H9 (cell line): ENCODE measurements at regions not wholly inside any gene's neighbourhood (a gene's known extent, or its start where the extent isn't known, plus 50 kb on each side); places are given as distances from the start of the nearest gene placed in this dataset.

Experiments
- DNase-seq: peaks from one replicate; pipeline ENCODE4 v3.0.0-alpha.2; 2017
- H2AFZ ChIP-seq: one replicate; pipeline ENCODE4 v1.6.1; 2013; ENCODE audit warnings: mild to moderate bottlenecking, low read length, control low read depth, moderate library complexity
- H2AK5ac ChIP-seq: 2 replicates; pipeline ENCODE4 v1.6.1; 2013; ENCODE audit warnings: low read length, control low read depth, mixed read lengths; ENCODE audit not compliant: insufficient read length
- H2BK120ac ChIP-seq: one replicate; pipeline ENCODE4 v1.6.1; 2013; ENCODE audit warnings: low read depth, mild to moderate bottlenecking, low read length, control low read depth, inconsistent platforms; ENCODE audit not compliant: poor library complexity, severe bottlenecking
- H2BK12ac ChIP-seq: 2 replicates; pipeline ENCODE4 v1.6.1; 2013; ENCODE audit warnings: low read length, control low read depth, mixed read lengths, low read depth; ENCODE audit not compliant: insufficient read length
- H2BK15ac ChIP-seq: 2 replicates; pipeline ENCODE4 v1.6.1; 2013; ENCODE audit warnings: low read depth, low read length, control low read depth
- H2BK20ac ChIP-seq: one replicate; pipeline ENCODE4 v1.6.1; 2013; ENCODE audit warnings: low read depth, mild to moderate bottlenecking, low read length, control low read depth, inconsistent platforms; ENCODE audit not compliant: poor library complexity, severe bottlenecking
- H2BK5ac ChIP-seq: 2 replicates; pipeline ENCODE4 v1.6.1; 2013; ENCODE audit warnings: low read length, control low read depth, mixed read lengths; ENCODE audit not compliant: insufficient read length
- H3K14ac ChIP-seq: 2 replicates; pipeline ENCODE4 v1.6.1; 2013; ENCODE audit warnings: low read length, control low read depth; ENCODE audit not compliant: insufficient read depth
- H3K18ac ChIP-seq: 2 replicates; pipeline ENCODE4 v1.6.1; 2013; ENCODE audit warnings: low read depth, mild to moderate bottlenecking, mixed read lengths, low read length, control low read depth; ENCODE audit not compliant: insufficient read length
- H3K23ac ChIP-seq: 2 replicates; pipeline ENCODE4 v1.6.1; 2013; ENCODE audit warnings: low read length, control low read depth, mixed read lengths, low read depth; ENCODE audit not compliant: insufficient read length
- H3K23me2 ChIP-seq: 2 replicates; pipeline ENCODE4 v1.6.1; 2013; ENCODE audit warnings: low read depth, mild to moderate bottlenecking, mixed read lengths, low read length, control low read depth; ENCODE audit not compliant: insufficient read length, poor library complexity, severe bottlenecking
- H3K27ac ChIP-seq: 2 replicates; pipeline ENCODE4 v1.5.1; 2013; ENCODE audit warnings: low read length, control low read depth, mixed read lengths, low read depth; ENCODE audit not compliant: insufficient read length
- H3K27me3 ChIP-seq: 2 replicates; pipeline ENCODE4 v1.6.1; 2013; ENCODE audit warnings: low read length, control low read depth, inconsistent platforms; ENCODE audit not compliant: insufficient read depth
- H3K4ac ChIP-seq: 2 replicates; pipeline ENCODE4 v1.6.1; 2013; ENCODE audit warnings: low read depth, mild to moderate bottlenecking, control low read depth, inconsistent platforms, low read length, moderate library complexity
- H3K4me1 ChIP-seq: 2 replicates; pipeline ENCODE4 v1.6.1; 2013; ENCODE audit warnings: low read length, control low read depth, inconsistent platforms; ENCODE audit not compliant: insufficient read depth
- H3K4me2 ChIP-seq: 2 replicates; pipeline ENCODE4 v1.6.1; 2013; ENCODE audit warnings: low read length, control low read depth, mixed read lengths; ENCODE audit not compliant: insufficient read length, insufficient read depth
- H3K56ac ChIP-seq: 2 replicates; pipeline ENCODE4 v1.6.1; 2013; ENCODE audit warnings: low read depth, mild to moderate bottlenecking, mixed read lengths, low read length, control low read depth; ENCODE audit not compliant: insufficient read length
- H3K79me1 ChIP-seq: 2 replicates; pipeline ENCODE4 v1.6.1; 2013; ENCODE audit warnings: low read depth, mild to moderate bottlenecking, moderate library complexity, low read length, control low read depth, inconsistent platforms; ENCODE audit not compliant: insufficient read depth, poor library complexity, severe bottlenecking
- H3K79me2 ChIP-seq: 2 replicates; pipeline ENCODE4 v1.6.1; 2013; ENCODE audit warnings: low read length, control low read depth, inconsistent platforms; ENCODE audit not compliant: insufficient read depth
- H3K9ac ChIP-seq: 2 replicates; pipeline ENCODE4 v1.6.1; 2013; ENCODE audit warnings: low read length, control low read depth, mixed read lengths; ENCODE audit not compliant: insufficient read length; ENCODE audit errors: extremely low read depth
- H3K9me3 ChIP-seq: one replicate; pipeline ENCODE4 v1.6.1; 2013; ENCODE audit warnings: low read depth, low read length, inconsistent platforms; ENCODE audit not compliant: control insufficient read depth
- H3T11ph ChIP-seq: one replicate; pipeline ENCODE4 v1.6.1; 2013; ENCODE audit warnings: mild to moderate bottlenecking, low read length, control low read depth, inconsistent platforms
- H4K20me1 ChIP-seq: one replicate; pipeline ENCODE4 v1.6.1; 2013; ENCODE audit not compliant: control insufficient read depth, insufficient read length, insufficient read depth
- H4K5ac ChIP-seq: 2 replicates; pipeline ENCODE4 v1.6.1; 2013; ENCODE audit warnings: low read depth, mild to moderate bottlenecking, mixed read lengths, low read length, control low read depth; ENCODE audit not compliant: insufficient read length
- H4K8ac ChIP-seq: replicated peaks from 2 replicates; pipeline ENCODE4 v1.6.1; 2013; ENCODE audit warnings: low read length, control low read depth, mixed read lengths, low read depth; ENCODE audit not compliant: insufficient read length
- H4K91ac ChIP-seq: 2 replicates; pipeline ENCODE4 v1.6.1; 2013; ENCODE audit warnings: low read depth, mild to moderate bottlenecking, moderate library complexity, mixed read lengths, low read length, control low read depth; ENCODE audit not compliant: insufficient read length
- H3K27ac Mint-ChIP-seq, 3 experiments: 2 replicates in 2 of 3; 3 replicates in 1 of 3; pipeline ENCODE4 v1.8.0; 2020 to 2021; ENCODE audit warnings: mixed read lengths in 3 of 3, mild to moderate bottlenecking in 1 of 3, moderate library complexity in 1 of 3
- H3K27me3 Mint-ChIP-seq: 2 replicates; pipeline ENCODE4 v1.8.0; 2021; ENCODE audit warnings: low read depth, mild to moderate bottlenecking, moderate library complexity, mixed read lengths
- H3K36me3 Mint-ChIP-seq, 3 experiments: 2 replicates in 2 of 3; 3 replicates in 1 of 3; pipeline ENCODE4 v1.8.0; 2020 to 2021; ENCODE audit warnings: low read depth in 3 of 3, mixed read lengths in 3 of 3; ENCODE audit not compliant: insufficient read depth in 1 of 3
- H3K4me1 Mint-ChIP-seq, 2 experiments: 2 replicates each; pipeline ENCODE4 v1.8.0; 2020; ENCODE audit warnings: mixed read lengths in 2 of 2
- H3K4me3 Mint-ChIP-seq, 2 experiments: 2 replicates in 1 of 2; 3 replicates in 1 of 2; pipeline ENCODE4 v1.8.0; 2020 to 2021; ENCODE audit warnings: mild to moderate bottlenecking in 2 of 2, mixed read lengths in 2 of 2, moderate library complexity in 1 of 2
- H3K9me3 Mint-ChIP-seq, 2 experiments: 2 replicates in 1 of 2; 3 replicates in 1 of 2; pipeline ENCODE4 v1.8.0; 2020; ENCODE audit warnings: mild to moderate bottlenecking in 2 of 2, mixed read lengths in 2 of 2, moderate library complexity in 1 of 2
- CTCF ChIP-seq: fragments of 200-600 bp; sonication (generic); conservative IDR thresholded peaks from 3 replicates; pipeline ENCODE4 v1.8.0; 2021; ENCODE audit warnings: antibody characterized with exemption, mild to moderate bottlenecking
- WGBS: extraction: QIAGEN DNeasy Blood & Tissue Kit; methylation state at CpG from one replicate; pipeline ENCODE4 v1.1.7; 2013; ENCODE audit warnings: missing lambda C conversion rate, low lambda C conversion rate, mixed read lengths; ENCODE audit not compliant: insufficient read length; ENCODE audit errors: extremely low coverage; 5-methylcytosine and 5-hydroxymethylcytosine counted together

- H3K4me2 ChIP-seq: no peak overlapping the region
- H2BK12ac ChIP-seq: no peak overlapping the region
- H4K91ac ChIP-seq: no peak overlapping the region
- no peaks in the 10 kb centered on the region for H3K23me2 ChIP-seq
- H4K5ac ChIP-seq: no peak overlapping the region
- no peak for DNase-seq
- H3K56ac ChIP-seq: no peak overlapping the region
- H2BK20ac ChIP-seq: no peak overlapping the region
- H3K4me3 Mint-ChIP-seq: no peak overlapping the region
- H3K27me3 ChIP-seq: no peaks in the 10 kb centered on the region
- no peaks in the 10 kb centered on the region for H3K79me2 ChIP-seq
- H3K27me3 Mint-ChIP-seq: no peaks in the 10 kb centered on the region
- TF ChIP-seq CTCF: no peak
- H3K4ac ChIP-seq: no peak overlapping the region
- H2BK5ac ChIP-seq: no peak overlapping the region
- H2AFZ ChIP-seq: no peak overlapping the region
- H3K9ac ChIP-seq: no peak overlapping the region
- no peaks in the 10 kb centered on the region for H3K9me3 Mint-ChIP-seq
- no peaks in the 10 kb centered on the region for H3K36me3 Mint-ChIP-seq
- no peak overlapping the region for H3K23ac ChIP-seq
- H3K14ac ChIP-seq: no peak overlapping the region
- peaks cover 0 to 6% of the 10 kb centered on the region in 2 experiments; a peak in 1 of 4 replicates for H3K4me1 Mint-ChIP-seq
- H3K4me1 ChIP-seq: no peaks in the 10 kb centered on the region; the same call in 1 of the 2 replicates
- H3K27ac Mint-ChIP-seq: no peak overlapping the region
- no peak overlapping the region for H3K18ac ChIP-seq
- no peaks in the 10 kb centered on the region for H4K20me1 ChIP-seq
- no peak overlapping the region for H2AK5ac ChIP-seq
- H3T11ph ChIP-seq: no peak overlapping the region
- no peak overlapping the region for H4K8ac ChIP-seq
- H3K79me1 ChIP-seq: no peaks in the 10 kb centered on the region
- no CpG with 5 or more reads among the region's 1 CpG for WGBS
- H3K9me3 ChIP-seq: no peaks in the 10 kb centered on the region
- H3K27ac ChIP-seq: no peak overlapping the region
- no peak overlapping the region for H2BK15ac ChIP-seq
- no peak overlapping the region for H2BK120ac ChIP-seq
These were observed 522.1 kb upstream of the GHITM start for GRCh38 chr10:83617172-83617571.
